ENCODE measurements at regions not wholly inside any gene's neighbourhood (a gene's known extent, or its start where the extent isn't known, plus 50 kb on each side); places are given as distances from the start of the nearest gene placed in this dataset.
"Not testable (repeated sequence)": the region's sequence is repeated elsewhere in the genome, so short reads cannot be mapped to it uniquely, and the experiment has no call there.

DNA sequence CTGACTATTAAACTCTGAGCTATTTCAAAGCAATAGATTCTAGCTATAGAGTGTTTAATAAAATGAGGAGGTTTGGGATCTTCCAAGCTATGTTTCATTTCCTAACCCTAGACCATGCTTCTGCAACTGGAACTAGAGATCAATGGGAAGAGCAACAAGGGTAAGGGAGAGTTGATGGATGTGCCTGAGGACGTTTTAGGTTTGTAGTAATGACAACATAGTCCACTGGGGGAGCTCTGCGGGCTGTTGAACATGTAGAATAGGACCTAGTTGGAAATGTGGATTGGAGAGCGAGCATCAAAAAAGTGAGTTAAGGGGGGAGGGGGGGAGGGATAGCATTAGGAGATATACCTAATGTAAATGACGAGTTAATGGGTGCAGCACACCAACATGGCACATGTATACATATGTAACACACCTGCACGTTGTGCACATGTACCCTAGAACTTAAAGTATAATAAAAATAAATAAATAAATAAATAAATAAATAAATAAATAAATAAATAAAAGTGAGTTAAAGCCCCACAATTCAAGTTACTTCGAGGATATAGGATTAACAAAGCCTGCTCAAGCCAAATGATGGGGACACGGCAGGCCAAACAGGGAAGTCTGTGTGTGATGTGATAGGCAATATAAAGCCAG, 165.7 kb upstream of the HES1 start:
- not testable (repeated sequence) for H3K9me3 ChIP-seq (ENCODE audit: control insufficient read depth, low read length); H3K36me3 ChIP-seq (ENCODE audit: control insufficient read depth, insufficient read depth, low read length); H3K4me3 ChIP-seq (ENCODE audit: low read depth, low read length); H3K27me3 ChIP-seq (ENCODE audit: control insufficient read depth, insufficient read depth, low read length); H2AFZ ChIP-seq; H3K79me2 ChIP-seq; H3K4me2 ChIP-seq (ENCODE audit: low read length); H3K27ac ChIP-seq; H3K4me1 ChIP-seq; H3K9ac ChIP-seq
- peak; percentile 44 for TF ChIP-seq CTCF (IDR thresholded peaks at IDR 0.05)

DNA sequence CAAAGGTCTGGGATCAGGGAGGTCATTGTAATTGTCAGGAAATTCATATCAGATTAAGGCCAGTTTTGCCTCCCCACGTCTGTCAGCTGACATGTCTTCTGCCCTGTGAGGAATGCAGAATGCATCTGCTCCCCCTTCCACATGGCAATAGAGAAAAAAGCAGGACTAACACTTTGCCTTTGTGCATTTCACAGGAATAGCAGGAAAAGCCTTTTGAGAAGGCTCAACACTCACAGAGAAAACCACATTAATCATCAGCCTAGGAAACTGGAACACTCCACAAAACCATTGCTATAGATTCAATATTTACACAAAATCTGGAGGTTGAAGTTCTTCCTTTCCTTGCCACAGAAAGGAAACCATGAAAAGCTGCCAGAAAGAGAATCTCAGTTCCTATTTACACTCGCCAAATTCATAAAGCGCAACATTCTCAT, 165.2 kb upstream of the HES1 start:
- no peaks in the 10 kb centered on the region for H3K36me3 ChIP-seq (ENCODE audit: control insufficient read depth, insufficient read depth, low read length)
- no peaks in the 10 kb centered on the region for H3K27me3 ChIP-seq (ENCODE audit: control insufficient read depth, insufficient read depth, low read length)
- no peaks in the 10 kb centered on the region for H3K9me3 ChIP-seq (ENCODE audit: control insufficient read depth, low read length)
- no peak overlapping the region for H3K27ac ChIP-seq
- no peaks in the 10 kb centered on the region for H3K79me2 ChIP-seq
- no peak overlapping the region for H3K4me3 ChIP-seq (ENCODE audit: low read depth, low read length)
- TF ChIP-seq CTCF (IDR thresholded peaks at IDR 0.05): no peak
- no peak overlapping the region for H2AFZ ChIP-seq
- no peaks in the 10 kb centered on the region for H3K4me1 ChIP-seq
- H3K9ac ChIP-seq: no peak overlapping the region
- no peak overlapping the region for H3K4me2 ChIP-seq (ENCODE audit: low read length)

- H3K27ac ChIP-seq: no peak overlapping the region
- no peaks in the 10 kb centered on the region for H3K9me3 ChIP-seq (ENCODE audit: control insufficient read depth, low read length)
- H3K9ac ChIP-seq: no peak overlapping the region
- no peak overlapping the region for H2AFZ ChIP-seq
- H3K4me2 ChIP-seq (ENCODE audit: low read length): no peak overlapping the region
- H3K79me2 ChIP-seq: no peaks in the 10 kb centered on the region
- H3K4me1 ChIP-seq: no peaks in the 10 kb centered on the region
- no peak for TF ChIP-seq CTCF (IDR thresholded peaks at IDR 0.05)
- H3K36me3 ChIP-seq (ENCODE audit: control insufficient read depth, insufficient read depth, low read length): no peaks in the 10 kb centered on the region
- H3K27me3 ChIP-seq (ENCODE audit: control insufficient read depth, insufficient read depth, low read length): no peaks in the 10 kb centered on the region
- no peak overlapping the region for H3K4me3 ChIP-seq (ENCODE audit: low read depth, low read length)
Measured at GRCh38 chr3:193971261-193971751, 164.6 kb upstream of the HES1 start.

- Histone ChIP-seq H3K4me3 (ENCODE audit: low read depth, low read length) (no peak overlapping the region), H3K27ac (no peak overlapping the region), H2AFZ (no peak overlapping the region), H3K36me3 (ENCODE audit: control insufficient read depth, insufficient read depth, low read length) (no peaks in the 10 kb centered on the region), H3K9me3 (ENCODE audit: control insufficient read depth, low read length) (no peaks in the 10 kb centered on the region), H3K9ac (no peak overlapping the region), H3K79me2 (no peaks in the 10 kb centered on the region), H3K4me2 (ENCODE audit: low read length) (no peak overlapping the region), H3K4me1 (no peaks in the 10 kb centered on the region), H3K27me3 (ENCODE audit: control insufficient read depth, insufficient read depth, low read length) (no peaks in the 10 kb centered on the region)
- no peak for TF ChIP-seq CTCF (IDR thresholded peaks at IDR 0.05)
Measured at GRCh38 chr3:193971966-193972365, 164.0 kb upstream of the HES1 start.

- H3K27ac ChIP-seq: no peak overlapping the region
- no peak for TF ChIP-seq CTCF (IDR thresholded peaks at IDR 0.05)
- no peak overlapping the region for H3K4me2 ChIP-seq (ENCODE audit: low read length)
- no peak overlapping the region for H3K9ac ChIP-seq
- no peaks in the 10 kb centered on the region for H3K4me1 ChIP-seq
- no peaks in the 10 kb centered on the region for H3K9me3 ChIP-seq (ENCODE audit: control insufficient read depth, low read length)
- no peak overlapping the region for H3K4me3 ChIP-seq (ENCODE audit: low read depth, low read length)
- H3K27me3 ChIP-seq (ENCODE audit: control insufficient read depth, insufficient read depth, low read length): no peaks in the 10 kb centered on the region
- no peaks in the 10 kb centered on the region for H3K36me3 ChIP-seq (ENCODE audit: control insufficient read depth, insufficient read depth, low read length)
- H2AFZ ChIP-seq: no peak overlapping the region
- no peaks in the 10 kb centered on the region for H3K79me2 ChIP-seq
Measured at GRCh38 chr3:193972832-193973231, 163.1 kb upstream of the HES1 start.
